Glutamatergic neuron (in vitro differentiated cells): ENCODE measurements at regions not wholly inside any gene's neighbourhood (a gene's known extent, or its start where the extent isn't known, plus 50 kb on each side); places are given as distances from the start of the nearest gene placed in this dataset.

Experiments used
- DNase-seq: peaks from one replicate; pipeline ENCODE4 v3.0.0; 2022
- H3K27ac Mint-ChIP-seq: one replicate; pipeline ENCODE4 v1.8.0; 2020; ENCODE audit warnings: mild to moderate bottlenecking, mixed read lengths, inconsistent platforms; ENCODE audit not compliant: unreplicated experiment
- H3K27me3 Mint-ChIP-seq: one replicate; pipeline ENCODE4 v1.8.0; 2020; ENCODE audit warnings: mild to moderate bottlenecking, moderate library complexity, mixed read lengths, inconsistent platforms; ENCODE audit not compliant: unreplicated experiment
- H3K36me3 Mint-ChIP-seq: one replicate; pipeline ENCODE4 v1.8.0; 2020; ENCODE audit warnings: mild to moderate bottlenecking, mixed read lengths, inconsistent platforms; ENCODE audit not compliant: unreplicated experiment
- H3K4me1 Mint-ChIP-seq: one replicate; pipeline ENCODE4 v1.8.0; 2020; ENCODE audit warnings: mild to moderate bottlenecking, low read depth, mixed read lengths, inconsistent platforms; ENCODE audit not compliant: unreplicated experiment
- H3K4me3 Mint-ChIP-seq: one replicate; pipeline ENCODE4 v1.8.0; 2020; ENCODE audit warnings: mild to moderate bottlenecking, mixed read lengths, inconsistent platforms; ENCODE audit not compliant: unreplicated experiment
- H3K9me3 Mint-ChIP-seq: one replicate; pipeline ENCODE4 v1.8.0; 2020; ENCODE audit warnings: mild to moderate bottlenecking, moderate library complexity, mixed read lengths, inconsistent platforms; ENCODE audit not compliant: unreplicated experiment
- CTCF ChIP-seq: fragments of 200-600 bp; sonication (generic); IDR thresholded peaks from one replicate; pipeline ENCODE4 v1.5.0; 2021; ENCODE audit not compliant: partially characterized antibody, unreplicated experiment

- Mint-ChIP-seq H3K27me3 (no peaks in the 10 kb centered on the region), H3K27ac (no peak overlapping the region), H3K4me1 (no peaks in the 10 kb centered on the region), H3K36me3 (no peaks in the 10 kb centered on the region), H3K4me3 (no peak overlapping the region), H3K9me3 (no peaks in the 10 kb centered on the region)
- no peak for TF ChIP-seq CTCF
- DNase-seq = no peak
Measured at GRCh38 chr16:66032841-66033240, 333.6 kb upstream of the CDH5 start.

GRCh38 chr16:66030036-66030435, 336.5 kb upstream of the CDH5 start:
- no peaks in the 10 kb centered on the region for H3K27me3 Mint-ChIP-seq
- TF ChIP-seq CTCF = no peak
- H3K4me3 Mint-ChIP-seq = no peak overlapping the region
- H3K27ac Mint-ChIP-seq = no peak overlapping the region
- no peaks in the 10 kb centered on the region for H3K9me3 Mint-ChIP-seq
- no peaks in the 10 kb centered on the region for H3K4me1 Mint-ChIP-seq
- no peak for DNase-seq
- no peaks in the 10 kb centered on the region for H3K36me3 Mint-ChIP-seq

GRCh38 chr16:66028510-66029216, 337.8 kb upstream of the CDH5 start:
- DNase-seq = no peak
- Mint-ChIP-seq H3K27ac (no peak overlapping the region), H3K4me3 (no peak overlapping the region), H3K27me3 (no peaks in the 10 kb centered on the region), H3K9me3 (no peaks in the 10 kb centered on the region), H3K36me3 (no peaks in the 10 kb centered on the region), H3K4me1 (no peaks in the 10 kb centered on the region)
- TF ChIP-seq CTCF = no peak

GRCh38 chr16:66026787-66027330, 339.6 kb upstream of the CDH5 start:
- Mint-ChIP-seq H3K27ac (no peak overlapping the region), H3K4me3 (no peak overlapping the region), H3K36me3 (no peaks in the 10 kb centered on the region), H3K9me3 (no peaks in the 10 kb centered on the region), H3K27me3 (no peaks in the 10 kb centered on the region), H3K4me1 (no peaks in the 10 kb centered on the region)
- no peak for DNase-seq
- TF ChIP-seq CTCF = no peak

DNA sequence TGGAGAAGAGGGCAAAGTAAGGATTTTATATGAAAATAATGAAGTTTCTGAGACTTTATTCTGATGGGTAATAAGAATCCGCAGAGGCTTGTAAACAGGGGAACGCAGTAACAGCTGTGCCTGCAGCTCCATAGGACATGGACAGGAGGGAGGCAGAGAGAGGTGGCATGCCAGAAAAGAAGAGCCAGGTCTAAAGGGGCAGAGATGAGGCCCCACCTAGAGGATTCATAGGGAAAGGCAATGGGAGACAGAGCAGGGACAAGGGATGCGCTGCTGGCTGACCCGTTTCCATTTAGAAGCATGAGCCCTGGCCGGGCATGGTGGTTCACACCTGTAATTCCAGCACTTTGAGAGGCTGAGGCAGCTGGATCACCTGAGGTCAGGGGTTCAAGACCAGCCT, 340.3 kb upstream of the CDH5 start:
- H3K4me3 Mint-ChIP-seq = no peak overlapping the region
- no peaks in the 10 kb centered on the region for H3K36me3 Mint-ChIP-seq
- H3K27me3 Mint-ChIP-seq = no peaks in the 10 kb centered on the region
- H3K27ac Mint-ChIP-seq = no peak overlapping the region
- no peak for TF ChIP-seq CTCF
- no peaks in the 10 kb centered on the region for H3K4me1 Mint-ChIP-seq
- peaks cover 3% of the 10 kb centered on the region for H3K9me3 Mint-ChIP-seq
- DNase-seq = no peak
